ENCODE measurements at regions not wholly inside any gene's neighbourhood (a gene's known extent, or its start where the extent isn't known, plus 50 kb on each side); places are given as distances from the start of the nearest gene placed in this dataset.

- Histone ChIP-seq H3K4me2 (ENCODE audit: insufficient read depth, low read length) (no peak overlapping the region), H3K4me1 (replicated peaks in 1 of 2; ENCODE audit: control insufficient read depth in 2 of 2, insufficient read depth in 2 of 2, low read length in 2 of 2) (no peaks in the 10 kb centered on the region; a peak in 1 of 5 replicates), H3K27me3 (ENCODE audit: control insufficient read depth in 2 of 2, insufficient read depth in 2 of 2, low read length in 2 of 2) (peaks cover 7 to 30% of the 10 kb centered on the region in 2 experiments; a peak in 3 of 5 replicates), H3K4me3 (no peak overlapping the region), H4K20me1 (replicated peaks; ENCODE audit: control insufficient read depth, insufficient read depth, low read length) (no peaks in the 10 kb centered on the region; the same call in 1 of the 2 replicates), H2AFZ (ENCODE audit: low read depth, low read length) (no peak overlapping the region), H3K79me2 (ENCODE audit: control insufficient read depth, insufficient read depth, low read length) (no peaks in the 10 kb centered on the region), H3K27ac (ENCODE audit: extremely low read depth, low read depth, low read length) (no peak overlapping the region), H3K9me3 (replicated peaks; ENCODE audit: control insufficient read depth, insufficient read depth, low read depth, low read length) (no peaks in the 10 kb centered on the region), H3K9ac (ENCODE audit: insufficient read depth in 1 of 2, low read depth in 2 of 2, low read length in 2 of 2) (no peak overlapping the region), H3K9me1 (ENCODE audit: control insufficient read depth, insufficient read depth, low read length) (no peaks in the 10 kb centered on the region), H3K36me3 (ENCODE audit: control insufficient read depth, insufficient read depth, low read length) (no peaks in the 10 kb centered on the region)
- no peak for DNase-seq (ENCODE audit: extremely low read depth in 1 of 4, low spot score in 3 of 4)
- in situ Hi-C loops (cut with MboI), result no loop called here
- ATAC-seq, result no peak
- no peak for FAIRE-seq
- 0% methylated on average over 2 of the region's 2 CpGs for WGBS (ENCODE audit: insufficient coverage, low coverage, missing lambda C conversion rate)
- TF ChIP-seq ZHX1 (conservative IDR thresholded peaks at IDR 0.05; ENCODE audit: low read length), result no peak
- no peak for TF ChIP-seq RB1 (IDR thresholded peaks at IDR 0.05; ENCODE audit: low read depth)
- TF ChIP-seq ZNF311 (CRISPR knock-in tag; IDR thresholded peaks at IDR 0.05), result no peak
- TF ChIP-seq MEIS2 (IDR thresholded peaks at IDR 0.05; ENCODE audit: partially characterized antibody), result no peak
- no peak for TF ChIP-seq SIN3A (IDR thresholded peaks at IDR 0.05; ENCODE audit: borderline replicate concordance in 2 of 2, control insufficient read depth in 1 of 2, low read depth in 2 of 2, low read length in 2 of 2)
- TF ChIP-seq ZNF778 (CRISPR knock-in tag; IDR thresholded peaks at IDR 0.05), result no peak
- TF ChIP-seq MYBL2 (IDR thresholded peaks at IDR 0.05; ENCODE audit: low read depth), result no peak
- no peak for TF ChIP-seq MYBL2 (CRISPR knock-in tag; IDR thresholded peaks at IDR 0.05; ENCODE audit: borderline replicate concordance)
- no TSS peak for BruUV-seq (replicated peaks)
- ChIA-PET POLR2A (no interaction called here), CTCF (ENCODE audit: low intra/inter-chr PET ratio) (no interaction called here)
- intact Hi-C loops (cut with micrococcal nuclease), result no loop called here
Measured at GRCh38 chr7:131670406-131670805, 114.0 kb upstream of the PODXL start.
